Cardiac fibroblast (primary cell): ENCODE measurements at regions not wholly inside any gene's neighbourhood (a gene's known extent, or its start where the extent isn't known, plus 50 kb on each side); places are given as distances from the start of the nearest gene placed in this dataset.
A peak's percentile ranks its signal among the peaks of the same experiment; 100 is the strongest.

ENCODE experiments used
- DNase-seq, 2 donors: peaks; one replicate each; pipeline versions ENCODE4 v3.0.0 to v3.0.0-alpha.2; 2010; ENCODE audit warnings: low read depth in 2 of 2
- H3K4me3 ChIP-seq, 2 donors: replicated peaks in 1 of 2; 1 replicate in 1 of 2; 2 replicates in 1 of 2; pipeline ENCODE4 v1.5.1; 2011; ENCODE audit warnings: low read depth in 2 of 2, low read length in 2 of 2, mild to moderate bottlenecking in 2 of 2, moderate library complexity in 1 of 2
- TF ChIP-seq, protein P1 (sequence below): IDR thresholded peaks from one replicate; pipeline ENCODE4 v1.5.1; 2011; ENCODE audit warnings: low read depth, mild to moderate bottlenecking, low read length, inconsistent platforms

DNA sequence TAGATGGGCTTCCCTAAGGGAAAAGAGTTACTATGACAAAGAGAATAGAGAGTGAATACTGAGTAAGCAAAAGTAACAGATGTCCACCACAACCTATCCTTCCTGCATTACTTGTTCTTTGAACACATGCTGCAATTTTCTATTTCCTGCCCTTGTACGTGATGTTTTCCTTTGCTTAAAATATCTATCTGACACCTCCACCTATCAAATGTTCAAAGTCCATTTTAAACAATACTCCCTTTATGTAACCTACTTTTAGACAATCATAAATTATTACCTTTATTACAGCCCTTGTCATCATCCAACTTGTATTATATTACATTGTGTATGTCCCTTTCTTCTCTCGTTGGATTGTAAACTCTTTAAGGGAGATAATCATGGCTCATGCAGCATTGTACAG, 147.2 kb upstream of the DYRK2 start:
- TF ChIP-seq, protein P1, sequence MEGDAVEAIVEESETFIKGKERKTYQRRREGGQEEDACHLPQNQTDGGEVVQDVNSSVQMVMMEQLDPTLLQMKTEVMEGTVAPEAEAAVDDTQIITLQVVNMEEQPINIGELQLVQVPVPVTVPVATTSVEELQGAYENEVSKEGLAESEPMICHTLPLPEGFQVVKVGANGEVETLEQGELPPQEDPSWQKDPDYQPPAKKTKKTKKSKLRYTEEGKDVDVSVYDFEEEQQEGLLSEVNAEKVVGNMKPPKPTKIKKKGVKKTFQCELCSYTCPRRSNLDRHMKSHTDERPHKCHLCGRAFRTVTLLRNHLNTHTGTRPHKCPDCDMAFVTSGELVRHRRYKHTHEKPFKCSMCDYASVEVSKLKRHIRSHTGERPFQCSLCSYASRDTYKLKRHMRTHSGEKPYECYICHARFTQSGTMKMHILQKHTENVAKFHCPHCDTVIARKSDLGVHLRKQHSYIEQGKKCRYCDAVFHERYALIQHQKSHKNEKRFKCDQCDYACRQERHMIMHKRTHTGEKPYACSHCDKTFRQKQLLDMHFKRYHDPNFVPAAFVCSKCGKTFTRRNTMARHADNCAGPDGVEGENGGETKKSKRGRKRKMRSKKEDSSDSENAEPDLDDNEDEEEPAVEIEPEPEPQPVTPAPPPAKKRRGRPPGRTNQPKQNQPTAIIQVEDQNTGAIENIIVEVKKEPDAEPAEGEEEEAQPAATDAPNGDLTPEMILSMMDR, result no peak
- no peak overlapping the region for H3K4me3 ChIP-seq
- no peak for DNase-seq

GRCh38 chr12:67504026-67504425, 144.5 kb upstream of the DYRK2 start:
- no peak for DNase-seq
- TF ChIP-seq, protein P1, result no peak
- no peak overlapping the region for H3K4me3 ChIP-seq

DNA sequence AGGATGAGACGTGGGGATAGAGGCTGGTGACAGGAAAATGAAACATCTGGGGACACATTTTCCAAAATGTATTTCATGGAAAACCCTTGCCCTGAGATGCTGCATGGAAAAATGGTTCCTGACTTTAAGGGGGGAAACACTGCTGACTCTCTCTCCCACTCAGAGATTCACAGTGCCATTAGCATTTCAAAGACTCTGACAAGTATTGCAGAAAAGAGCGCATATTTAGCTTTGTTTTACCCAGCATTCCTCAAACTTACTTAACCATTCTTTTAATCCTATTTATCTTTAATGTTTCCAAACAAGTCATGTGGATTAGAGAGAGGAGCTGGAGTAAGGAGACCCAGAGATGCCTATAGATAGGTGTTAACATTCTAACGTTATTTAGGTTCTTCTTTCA, 141.8 kb upstream of the DYRK2 start:
- DNase-seq, result no peak
- TF ChIP-seq, protein P1, result no peak
- H3K4me3 ChIP-seq, result no peak overlapping the region

DNA sequence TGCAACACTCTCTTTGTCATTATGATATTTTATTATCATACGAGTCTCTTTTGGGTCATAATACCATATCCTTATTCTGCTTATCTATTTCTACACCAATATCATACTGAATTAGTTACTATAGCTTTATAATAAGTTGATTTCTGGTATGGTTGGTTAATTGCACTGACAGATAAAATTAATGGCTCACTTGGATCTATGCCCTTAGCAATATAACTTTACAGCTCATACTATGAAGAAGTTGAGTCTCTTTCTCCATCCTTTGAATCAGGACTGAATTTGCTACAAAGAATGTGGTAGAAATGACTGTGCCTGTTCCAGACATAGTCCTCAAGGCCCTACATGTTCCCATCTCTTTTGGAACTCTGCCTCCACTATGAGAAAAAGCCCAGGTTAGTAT, 139.7 kb upstream of the DYRK2 start:
- no peak overlapping the region for H3K4me3 ChIP-seq
- TF ChIP-seq, protein P1, result no peak
- DNase-seq, result no peak

GRCh38 chr12:67509666-67510386, 138.7 kb upstream of the DYRK2 start:
- peak; percentile 8 to 66 for DNase-seq
- TF ChIP-seq, protein P1, result no peak
- no peak overlapping the region for H3K4me3 ChIP-seq

DNA sequence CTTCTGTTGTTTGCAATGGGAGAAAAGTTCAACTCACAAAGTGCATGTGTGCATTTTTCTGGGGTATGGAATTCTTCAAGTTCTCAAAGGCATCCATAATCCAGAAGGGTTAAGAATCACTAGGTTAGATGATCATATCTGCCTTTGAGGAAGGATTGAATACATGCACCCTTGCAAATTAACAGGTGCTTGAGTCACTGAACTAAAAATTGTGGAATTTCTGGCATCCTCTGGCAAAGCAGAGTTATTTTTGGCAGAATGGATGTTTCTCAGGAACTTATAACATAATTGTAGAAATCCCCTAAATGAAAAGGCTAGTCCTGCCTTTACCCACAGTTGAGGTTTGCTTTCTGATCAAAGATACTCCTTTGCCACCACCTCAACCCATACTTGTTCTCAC, 136.5 kb upstream of the DYRK2 start:
- TF ChIP-seq, protein P1, result no peak
- DNase-seq, result peak in 1 of 2 donors; percentile 39
- no peak overlapping the region for H3K4me3 ChIP-seq

DNA sequence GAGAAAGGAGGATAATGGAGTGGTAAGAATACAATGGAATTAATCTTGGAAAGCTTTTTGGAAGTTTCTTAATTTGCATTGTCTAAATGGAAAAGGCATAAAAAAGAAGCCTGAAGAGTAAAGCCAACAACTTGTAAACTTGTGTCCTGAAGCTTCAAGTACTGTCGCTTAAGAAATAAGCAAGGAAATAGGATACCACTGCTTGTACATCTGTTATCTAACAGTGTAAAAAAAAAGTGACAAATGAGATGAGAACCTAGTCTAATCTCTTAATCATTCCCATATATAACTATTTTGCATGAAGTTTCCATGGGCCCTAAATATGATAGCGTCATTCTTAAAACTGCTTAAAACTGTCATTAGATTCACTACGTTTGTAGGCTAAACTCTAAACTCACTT, 134.0 kb upstream of the DYRK2 start:
- DNase-seq, result no peak
- no peak overlapping the region for H3K4me3 ChIP-seq
- TF ChIP-seq, protein P1, result no peak
